SHP77 (cell line): ENCODE measurements at regions not wholly inside any gene's neighbourhood (a gene's known extent, or its start where the extent isn't known, plus 50 kb on each side); places are given as distances from the start of the nearest gene placed in this dataset.

Source experiments
- DNase-seq, 2 experiments: peaks; one replicate each; lab custom pipeline; 2025; lab: John Stamatoyannopoulos, UW

DNA sequence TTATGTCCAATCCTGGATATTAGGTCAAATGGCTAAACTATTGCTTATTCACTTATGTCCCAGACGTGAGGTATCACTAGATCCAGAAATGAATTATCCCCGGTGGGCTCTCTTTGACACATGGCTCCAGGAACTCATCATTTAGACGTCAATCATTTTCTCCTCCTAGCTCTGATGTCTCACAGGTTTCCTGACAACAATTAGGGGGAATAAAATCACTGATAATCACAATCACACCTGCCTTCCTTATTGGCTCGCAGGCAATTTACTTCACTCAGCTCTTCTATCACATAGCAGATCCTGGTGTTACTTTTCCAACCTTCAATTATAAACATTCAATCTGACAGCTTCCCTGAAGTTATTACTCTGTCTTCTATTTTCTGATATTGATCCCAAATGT, 634.0 kb upstream of the TENM4 start:
- no peak for DNase-seq

DNA sequence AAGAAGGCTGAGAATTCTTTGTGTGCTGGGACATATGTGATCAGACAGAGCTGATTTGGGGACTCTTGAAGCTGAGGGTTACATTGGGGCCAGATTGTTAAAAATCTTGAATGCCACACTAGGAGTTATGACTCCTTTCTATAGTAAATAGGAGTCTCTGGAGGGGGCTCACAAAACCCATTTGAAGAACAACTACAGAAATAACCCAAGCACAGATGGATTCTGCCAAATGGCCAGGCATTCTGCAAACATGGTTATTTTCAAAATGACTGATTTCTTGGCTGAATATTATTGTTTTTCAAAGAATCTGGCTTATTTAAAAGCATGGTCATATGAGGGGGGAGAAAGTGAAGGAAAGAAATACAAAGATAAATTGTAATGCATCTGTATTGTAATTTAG, 625.5 kb upstream of the TENM4 start:
- DNase-seq = no peak

DNA sequence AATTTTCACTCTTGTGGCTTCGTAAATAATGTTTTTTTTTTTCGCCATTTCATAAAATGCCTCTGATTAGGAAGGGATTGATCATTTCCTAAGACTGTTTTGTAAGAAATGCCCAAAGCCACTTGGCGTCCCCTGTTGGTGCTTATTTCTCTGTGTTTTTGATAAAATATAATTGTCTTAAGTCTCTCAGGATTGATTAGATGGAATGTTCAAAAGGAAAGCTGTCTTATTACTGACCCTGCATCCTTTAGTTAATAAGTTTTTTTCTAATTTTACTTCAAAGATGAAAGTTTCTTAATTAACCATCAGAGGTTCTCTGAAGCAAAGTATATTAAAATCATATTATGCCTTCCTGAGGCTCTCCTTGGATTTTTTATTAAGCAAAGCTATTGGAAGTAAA, 624.3 kb upstream of the TENM4 start:
- no peak for DNase-seq

DNA sequence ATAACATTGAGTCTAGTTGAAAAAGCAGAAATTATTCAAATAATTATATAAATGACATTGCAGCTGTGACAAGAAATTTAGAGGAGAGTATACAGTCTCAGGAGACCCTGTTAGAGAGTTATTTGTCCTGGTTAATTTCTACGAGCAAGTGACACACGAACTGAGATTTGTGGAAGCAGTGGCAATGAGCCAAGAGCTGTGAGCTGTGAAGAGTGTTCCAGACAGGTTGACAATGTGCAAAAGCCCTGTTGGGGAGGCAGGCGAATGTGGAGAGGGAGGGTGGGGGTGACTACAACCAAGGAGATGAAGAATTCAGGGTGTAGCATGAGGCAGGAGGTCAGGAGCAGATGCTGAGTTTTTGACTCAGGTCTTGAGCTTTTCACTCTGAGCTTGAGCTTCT, 620.2 kb upstream of the TENM4 start:
- no peak for DNase-seq

DNA sequence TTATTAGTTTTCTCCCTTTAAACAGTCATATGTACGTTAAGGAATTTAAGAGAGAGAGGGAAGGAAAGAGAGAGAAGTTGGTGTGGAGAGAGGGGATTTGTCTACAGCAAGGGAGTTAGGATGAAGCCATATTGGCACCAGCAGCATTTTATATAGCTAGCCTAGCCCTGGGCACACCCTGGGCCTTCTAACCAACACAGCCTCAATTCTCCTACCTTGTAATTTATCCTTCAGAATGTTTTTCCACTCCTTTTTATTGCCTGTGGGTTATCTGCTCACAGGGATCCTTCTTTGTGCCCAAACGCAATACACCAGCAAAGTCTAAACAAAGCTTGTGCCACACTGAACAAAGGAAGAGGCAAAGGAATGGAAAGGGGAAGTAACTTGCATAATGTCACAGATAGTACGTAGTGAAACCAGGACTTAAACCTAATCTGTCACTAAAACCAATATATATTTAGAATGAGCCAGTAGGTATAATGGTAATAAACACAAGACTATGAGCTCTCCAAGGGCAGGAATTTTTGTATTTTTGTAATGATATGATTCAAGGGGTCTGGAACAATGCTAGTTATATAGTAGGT, 613.8 kb upstream of the TENM4 start:
- no peak for DNase-seq

DNA sequence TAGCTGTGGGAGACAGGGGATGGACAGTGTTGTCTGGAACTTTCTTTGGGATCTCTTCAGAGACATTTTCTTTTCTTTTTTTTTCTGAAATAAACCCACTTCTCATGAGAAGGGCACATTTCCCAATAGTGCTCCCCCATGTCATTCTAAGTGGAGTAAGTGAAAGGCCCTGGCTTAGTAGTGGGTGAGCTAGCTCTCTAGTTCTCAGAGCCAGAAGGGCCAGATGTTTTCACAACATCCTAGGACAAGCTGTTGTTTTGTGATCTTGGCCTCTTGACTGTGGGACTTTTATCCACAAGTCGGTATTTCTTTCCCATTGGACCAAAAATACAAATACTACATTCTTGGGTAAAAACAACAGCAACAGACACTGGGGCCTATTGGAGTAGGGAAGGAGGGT, 607.7 kb upstream of the TENM4 start:
- no peak for DNase-seq

DNA sequence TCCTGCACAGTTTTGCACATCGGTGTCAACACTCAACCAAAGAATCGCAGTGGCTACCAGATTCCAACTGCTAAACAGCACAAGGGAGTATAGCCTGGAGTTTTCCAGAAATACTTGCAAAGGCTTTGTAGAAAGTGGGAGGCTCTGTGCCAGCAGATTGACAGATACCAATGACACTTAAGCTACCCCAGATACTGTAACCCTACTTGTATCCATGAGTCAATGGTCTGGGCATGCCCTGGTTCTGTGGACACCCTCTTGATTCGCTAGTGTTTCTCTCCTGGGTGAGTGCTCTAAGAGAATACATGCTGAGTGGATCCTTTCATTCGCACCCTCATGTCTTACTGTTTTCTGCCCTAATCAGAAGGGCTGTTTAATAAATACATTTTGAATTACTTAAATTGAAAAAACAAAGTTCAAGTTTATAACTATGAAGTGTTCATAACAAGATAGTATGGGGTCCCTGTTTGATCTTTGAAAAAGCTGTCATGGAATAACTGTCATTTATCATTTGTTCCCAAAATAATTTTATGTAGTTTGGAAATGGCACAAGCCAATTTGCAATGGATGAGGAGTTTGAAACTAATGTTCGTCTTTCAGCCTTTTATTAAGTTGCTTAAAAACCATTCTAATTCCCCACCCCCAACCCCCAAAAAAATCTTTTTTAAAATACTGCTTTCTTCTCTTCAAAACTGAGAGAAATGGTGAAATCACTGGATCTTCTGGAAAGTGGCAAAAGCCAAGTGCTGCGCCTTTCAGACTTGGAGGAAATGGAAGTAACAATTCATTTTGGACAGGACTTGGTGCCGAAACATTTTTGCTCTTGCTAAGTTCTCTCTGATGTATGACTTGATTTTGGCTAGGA, 600.5 kb upstream of the TENM4 start:
- DNase-seq = no peak

DNA sequence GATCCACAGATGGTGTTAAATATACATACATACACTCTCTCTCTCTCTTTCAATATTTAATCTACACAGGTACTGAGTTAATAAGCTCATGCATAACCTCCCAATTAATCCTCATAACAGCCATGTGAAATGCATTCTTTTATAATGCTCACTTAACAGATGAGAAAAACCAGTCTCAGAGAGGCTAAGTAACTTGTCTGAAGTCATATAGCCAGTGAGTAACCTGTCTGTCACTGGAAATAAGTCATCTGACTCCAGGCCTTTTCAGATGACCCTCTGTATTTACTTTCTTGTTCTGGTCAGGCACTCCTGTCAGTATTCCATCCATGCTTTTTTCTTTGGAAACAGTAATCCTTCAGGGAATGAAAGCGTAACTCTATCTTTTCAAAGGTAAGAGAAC, 594.0 kb upstream of the TENM4 start:
- DNase-seq = no peak

DNA sequence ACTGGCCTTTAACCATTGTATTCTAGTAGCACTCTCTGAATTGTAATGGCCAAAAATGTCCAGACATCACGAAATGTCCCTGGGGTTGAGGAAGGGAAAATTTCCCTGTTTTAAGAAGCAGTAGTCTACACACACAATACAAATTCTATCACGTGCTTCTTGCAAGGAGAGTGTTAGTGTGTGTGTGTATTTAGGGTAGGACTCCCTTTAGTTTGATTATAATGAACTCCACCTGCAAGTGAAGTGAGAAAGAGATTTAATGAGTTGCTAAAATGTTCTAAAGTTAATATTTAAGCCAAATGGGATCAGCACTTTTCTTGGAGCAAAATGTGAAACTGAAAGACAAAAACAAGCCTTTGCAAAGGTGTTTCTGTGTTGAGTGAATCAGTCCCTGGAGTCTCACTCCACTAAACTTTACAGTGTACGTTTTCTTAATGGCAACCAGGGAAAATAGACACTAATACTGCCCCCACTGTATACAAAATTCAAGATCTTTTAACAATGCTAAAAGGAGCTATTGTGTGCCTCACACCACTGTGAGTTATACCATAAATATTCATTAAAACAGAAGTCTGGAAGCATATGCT, 590.3 kb upstream of the TENM4 start:
- DNase-seq = no peak

DNA sequence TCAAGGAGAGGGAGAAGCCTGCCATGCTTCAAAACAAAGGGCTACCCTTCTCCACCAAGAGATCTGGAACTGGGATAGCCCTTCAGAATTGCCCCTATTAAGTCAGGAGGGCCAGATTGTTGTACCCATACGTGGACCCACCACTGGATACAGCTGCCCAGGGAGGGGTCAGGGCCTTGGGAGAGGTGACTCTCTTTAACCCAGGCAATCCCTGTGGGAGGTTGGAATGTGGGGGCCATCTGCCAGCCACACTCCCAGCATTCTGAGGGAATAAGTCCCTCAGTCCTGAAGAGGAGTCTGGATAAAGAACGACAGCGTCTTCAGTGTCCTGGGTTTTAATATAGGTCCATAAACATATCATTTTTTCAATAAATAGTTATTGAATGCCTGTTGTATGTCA, 588.2 kb upstream of the TENM4 start:
- no peak for DNase-seq

DNA sequence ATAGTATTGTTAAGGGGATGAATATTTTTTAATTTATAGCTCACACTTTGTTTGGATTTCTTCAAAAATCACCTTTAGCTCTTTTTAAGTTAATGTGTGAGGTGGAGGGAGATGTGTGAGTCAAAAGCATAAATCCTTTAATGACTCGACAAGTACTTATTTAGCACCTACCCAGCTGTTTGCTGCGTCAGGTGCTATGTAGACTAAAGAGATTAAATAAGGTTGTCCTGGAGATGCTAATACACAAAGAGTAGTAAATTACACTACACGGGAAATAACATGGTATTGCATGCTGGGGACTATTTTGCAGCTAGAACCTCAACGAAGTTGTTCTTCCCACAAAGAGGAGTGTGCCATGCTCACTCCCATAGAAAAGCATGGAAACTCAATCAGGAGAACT, 583.3 kb upstream of the TENM4 start:
- no peak for DNase-seq

DNA sequence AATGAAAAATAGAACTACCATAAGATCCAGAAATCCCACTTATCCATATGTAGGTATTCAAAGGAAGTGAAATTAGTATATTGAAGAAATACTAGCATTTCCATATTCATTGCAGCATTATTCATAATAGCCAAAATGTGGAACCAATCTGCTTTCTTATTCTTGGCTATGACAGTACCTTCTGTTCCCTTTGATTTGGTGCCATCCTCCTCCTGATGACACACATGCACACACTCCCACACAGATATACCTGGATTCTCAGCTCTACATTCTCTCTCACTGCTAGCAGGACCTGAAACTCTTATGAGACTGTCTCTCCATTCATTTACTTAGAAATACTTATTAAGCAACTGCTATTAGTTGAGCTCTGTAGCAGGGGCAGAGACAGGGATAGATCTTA, 582.6 kb upstream of the TENM4 start:
- no peak for DNase-seq

DNA sequence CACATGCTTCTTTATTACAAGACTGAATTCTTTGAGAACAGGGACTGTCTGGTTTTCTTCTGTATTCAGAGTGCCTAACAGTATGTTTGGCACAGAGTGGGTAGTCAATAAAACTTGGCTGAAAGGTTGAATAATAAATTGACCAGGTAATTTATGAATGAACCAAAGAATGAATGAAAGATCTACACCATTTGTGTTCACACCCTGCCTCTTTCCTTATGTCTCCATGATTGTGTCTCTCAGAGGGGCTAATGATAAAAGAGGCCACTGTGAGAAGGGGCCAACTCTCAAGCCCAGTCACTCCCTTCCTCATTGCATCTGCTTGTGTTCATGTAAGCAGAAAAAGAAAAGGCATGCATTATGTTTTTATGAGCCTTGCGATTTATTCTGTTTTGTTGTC, 569.7 kb upstream of the TENM4 start:
- no peak for DNase-seq

DNA sequence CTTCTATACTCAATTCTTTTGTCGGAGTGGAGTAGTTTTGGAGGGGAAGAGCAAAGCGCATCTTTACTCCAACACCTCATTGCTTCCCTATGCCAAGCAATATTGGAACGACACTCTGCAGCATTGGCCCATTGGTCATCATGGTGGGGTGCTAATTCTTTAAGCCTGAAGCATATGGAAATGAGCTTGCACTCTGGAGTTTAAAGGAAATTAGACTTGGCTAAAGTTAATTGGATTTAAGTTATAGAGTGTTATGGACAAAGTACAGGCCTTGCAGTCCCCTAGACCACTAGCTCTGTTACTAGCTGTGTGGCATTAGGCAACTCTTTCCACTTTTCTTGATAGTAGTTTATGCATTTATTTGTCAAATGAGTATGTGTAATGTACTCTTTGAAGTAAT, 568.3 kb upstream of the TENM4 start:
- no peak for DNase-seq

DNA sequence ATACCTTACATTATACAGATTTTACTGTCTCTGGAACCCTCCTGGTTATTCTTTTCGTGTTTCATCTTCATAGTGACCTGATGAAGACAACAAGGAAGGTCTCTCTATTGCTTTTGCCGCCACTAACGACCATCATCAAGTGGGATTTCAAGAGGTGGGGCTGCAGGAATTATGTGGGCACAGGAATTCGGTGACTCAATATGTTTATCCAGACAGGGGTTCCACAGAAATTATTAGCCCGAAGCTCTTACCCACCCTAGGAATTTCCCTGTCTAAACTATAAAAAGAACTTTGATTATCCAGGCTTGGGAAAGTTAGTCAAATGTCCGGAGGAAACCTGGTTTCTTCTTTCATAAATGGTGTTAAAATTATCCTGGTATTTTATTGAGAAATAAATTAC, 566.8 kb upstream of the TENM4 start:
- no peak for DNase-seq

DNA sequence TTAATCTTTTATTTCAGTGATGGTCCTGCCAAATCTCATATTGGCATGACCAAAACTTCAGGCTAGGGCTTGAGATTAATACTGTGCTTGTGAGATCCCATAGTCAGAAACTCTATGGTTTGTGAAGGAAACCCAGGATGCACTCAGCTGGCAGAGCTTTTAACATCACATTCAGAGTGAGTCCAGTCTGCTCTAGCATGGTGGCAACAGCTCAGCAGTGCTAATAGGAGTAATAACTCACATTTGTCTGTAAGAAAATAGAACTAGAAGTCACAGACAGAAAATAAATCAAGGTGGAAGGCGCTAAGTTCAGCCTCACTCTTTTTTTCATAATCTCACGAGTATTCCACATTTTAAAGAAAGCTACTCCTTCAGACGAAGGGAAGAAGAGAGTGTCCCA, 549.3 kb upstream of the TENM4 start:
- no peak for DNase-seq

DNA sequence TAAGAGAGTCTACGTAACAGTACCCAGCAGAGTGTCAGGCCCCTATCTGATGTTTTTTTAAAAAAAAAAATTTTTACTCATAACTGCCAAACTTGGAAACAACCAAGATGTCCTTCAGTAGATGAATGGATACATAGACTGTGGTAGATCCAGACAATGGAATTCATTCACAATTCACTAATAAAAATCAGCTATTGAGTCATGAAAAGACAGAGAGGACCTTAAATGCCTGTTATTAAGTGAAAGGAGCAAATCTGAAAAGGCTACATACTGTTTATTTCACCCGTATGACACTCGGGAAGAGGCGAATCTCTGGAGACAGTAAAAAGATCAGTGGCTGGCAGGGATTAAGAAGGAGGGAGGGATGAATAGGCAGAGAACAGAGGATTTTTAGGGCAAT, 541.4 kb upstream of the TENM4 start:
- DNase-seq = no peak

DNA sequence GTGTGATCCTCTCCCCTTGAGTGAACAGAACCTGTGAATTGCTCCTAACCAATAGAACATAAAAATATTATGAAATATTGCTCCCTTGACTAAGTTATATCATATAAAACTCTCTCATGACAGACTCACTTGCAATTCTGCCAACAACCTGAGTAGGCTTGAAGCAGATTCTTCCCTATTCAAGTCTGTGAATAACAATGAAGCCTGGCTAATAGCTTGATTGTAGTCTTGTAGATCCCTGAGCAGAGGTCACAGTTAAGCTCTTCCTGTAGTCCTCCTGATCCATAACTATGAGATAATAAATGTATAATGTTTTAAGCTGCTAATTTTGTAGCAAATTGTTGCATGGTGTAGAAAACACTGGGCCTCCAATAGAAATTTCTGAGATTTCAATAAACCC, 540.1 kb upstream of the TENM4 start:
- no peak for DNase-seq

DNA sequence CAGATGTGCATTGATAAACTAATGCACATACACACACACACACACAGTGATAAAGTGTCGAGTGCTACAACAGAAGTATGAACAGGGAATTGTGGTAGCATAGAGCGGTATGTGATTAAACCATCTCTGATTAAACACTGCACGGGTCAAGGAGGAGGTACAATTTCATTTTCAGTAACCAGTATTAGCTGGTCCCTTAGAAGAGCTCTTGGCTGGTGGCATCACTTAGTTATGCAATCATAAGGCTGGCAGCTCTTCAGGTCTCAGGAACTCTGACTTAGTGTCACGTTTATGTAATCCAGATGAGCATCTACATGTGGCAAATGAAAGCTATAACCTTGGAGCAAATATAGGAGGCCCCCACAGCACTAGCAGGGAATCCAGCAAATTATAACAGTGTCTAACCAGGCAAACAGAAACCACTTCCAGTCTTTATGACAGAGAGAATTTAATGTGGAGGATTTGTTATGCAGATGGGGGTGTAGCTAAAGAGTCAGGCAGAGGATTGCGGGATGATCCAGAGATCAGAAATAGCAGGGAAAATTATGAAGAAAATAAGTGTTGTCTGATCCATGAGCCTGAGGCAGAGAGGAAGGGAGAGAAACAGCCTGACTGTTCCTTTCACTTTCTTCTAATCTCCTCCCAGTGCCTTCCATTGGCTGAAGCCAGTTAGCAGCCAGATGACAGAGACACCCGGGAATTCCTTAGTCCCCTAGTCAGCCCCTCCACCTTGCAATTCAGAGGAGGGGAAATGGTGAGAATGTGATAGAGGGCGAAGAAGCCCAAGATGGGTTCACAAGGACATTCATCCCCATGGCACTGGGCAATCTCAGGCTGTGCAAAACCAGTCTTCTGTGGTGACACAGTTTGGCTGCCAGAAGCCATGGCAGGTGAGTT, 533.1 kb upstream of the TENM4 start:
- no peak for DNase-seq

DNA sequence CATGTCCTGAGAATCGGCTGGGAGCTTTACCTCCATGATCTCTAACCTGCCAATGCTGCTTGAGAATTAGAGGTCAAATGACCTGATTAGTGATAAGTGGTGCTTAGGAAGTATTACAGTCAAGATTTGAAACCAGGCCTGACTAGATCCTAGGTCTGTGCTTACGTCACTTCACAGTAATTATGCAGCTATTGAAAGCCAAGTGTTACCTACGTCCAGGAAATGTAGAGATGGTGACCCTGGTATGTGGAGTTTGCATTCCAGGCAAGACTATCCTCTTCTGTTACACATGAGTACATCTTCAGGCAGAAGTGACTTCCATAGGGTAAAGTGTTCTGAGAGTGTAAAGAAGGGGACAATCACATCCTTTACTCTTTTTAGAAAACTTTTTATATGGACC, 530.4 kb upstream of the TENM4 start:
- DNase-seq = no peak

DNA sequence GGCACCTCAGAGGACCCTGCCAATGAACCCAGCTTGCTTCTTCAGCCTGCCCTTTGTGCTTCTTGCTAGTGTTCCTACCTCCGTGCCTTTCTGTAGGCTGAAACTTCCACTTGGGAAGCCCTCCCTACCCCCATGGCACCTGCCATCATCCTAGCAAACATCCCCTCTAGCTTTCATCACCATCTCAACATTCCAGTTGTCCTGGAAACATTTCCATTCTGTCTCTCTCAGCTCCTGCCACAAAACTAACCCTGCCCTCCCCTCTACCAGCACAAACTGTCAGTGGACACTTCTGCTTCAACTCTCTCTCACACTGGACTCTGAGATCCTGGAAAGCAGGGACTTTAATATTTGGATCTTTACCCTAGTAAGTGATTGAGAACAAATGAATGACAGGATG, 525.8 kb upstream of the TENM4 start:
- DNase-seq = no peak

DNA sequence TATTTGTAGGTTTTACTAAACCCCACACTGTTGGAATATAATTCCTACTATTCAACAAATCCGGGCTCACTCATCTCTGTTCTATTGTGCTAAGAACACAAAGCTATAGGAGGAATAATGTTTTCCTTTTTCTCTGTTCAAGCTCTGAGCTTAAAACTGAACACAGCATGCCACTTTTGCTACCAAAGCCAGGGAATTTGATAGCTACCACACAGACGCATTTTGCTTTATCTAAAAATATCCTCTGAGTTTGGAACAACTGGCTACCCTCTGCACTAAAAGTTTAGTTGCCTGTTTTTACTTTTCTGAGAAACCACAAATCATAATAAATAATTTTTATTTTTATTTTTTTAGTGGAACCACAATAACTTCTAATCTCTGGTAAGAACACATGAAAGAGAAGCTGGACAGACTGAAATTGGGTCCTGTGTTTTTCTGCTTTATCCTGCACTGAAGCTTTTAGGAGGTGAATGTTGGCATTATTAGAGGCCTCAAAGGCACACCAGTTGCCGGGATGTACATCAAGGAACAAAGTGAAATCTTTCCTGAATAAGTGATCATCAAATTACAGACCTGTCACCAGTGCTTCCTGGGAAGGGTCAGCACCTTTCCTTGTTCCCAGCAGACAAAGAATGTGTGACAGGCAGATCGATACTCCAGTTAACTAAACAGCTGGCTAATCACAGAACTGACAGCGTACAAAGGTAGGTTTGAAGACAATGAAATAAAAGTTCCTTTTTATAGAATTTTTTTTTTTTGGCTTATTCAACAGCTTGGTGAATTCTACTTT, 523.2 kb upstream of the TENM4 start:
- DNase-seq = no peak
